ENCODE measurements at regions not wholly inside any gene's neighbourhood (a gene's known extent, or its start where the extent isn't known, plus 50 kb on each side); places are given as distances from the start of the nearest gene placed in this dataset.

- ATAC-seq (ENCODE audit: insufficient read depth, low read depth) (no peak), DNase-seq (no peak)
- no peaks in the 10 kb centered on the region for H3K4me1 ChIP-seq (ENCODE audit: insufficient read depth, low read length)
- H3K27me3 ChIP-seq (ENCODE audit: insufficient read depth, low read length, poor library complexity): peaks cover 8% of the 10 kb centered on the region
- H3K36me3 ChIP-seq (ENCODE audit: insufficient read depth, low read length): no peaks in the 10 kb centered on the region
- H3K9ac ChIP-seq (ENCODE audit: low read depth, low read length): no peak overlapping the region
- no peak overlapping the region for H3K4me2 ChIP-seq (ENCODE audit: insufficient read depth, low read length)
- H4K20me1 ChIP-seq (ENCODE audit: insufficient read depth, low read length): no peaks in the 10 kb centered on the region
- TF ChIP-seq CTCF (IDR thresholded peaks at IDR 0.05; ENCODE audit: borderline replicate concordance, extremely low read depth, low read length, poor library complexity, severe bottlenecking): no peak
- no peak for TF ChIP-seq EZH2 (IDR thresholded peaks at IDR 0.05; ENCODE audit: borderline replicate concordance, low read depth, low read length, severe bottlenecking)
- no peaks in the 10 kb centered on the region for H3K79me2 ChIP-seq (ENCODE audit: insufficient read depth, low read length)
- no peaks in the 10 kb centered on the region for H3K9me3 ChIP-seq (ENCODE audit: insufficient read depth, low read length, severe bottlenecking)
- no peak overlapping the region for H3K4me3 ChIP-seq (ENCODE audit: low read depth in 1 of 2, low read length in 2 of 2)
- H3K27ac ChIP-seq (ENCODE audit: low read length): no peak overlapping the region
- H2AFZ ChIP-seq (ENCODE audit: low read depth, low read length): no peak overlapping the region
Observed at GRCh38 chr2:216934623-216935022, 74.8 kb upstream of the TNP1 start.

GRCh38 chr2:216934151-216934550 lies 74.3 kb upstream of the TNP1 start:
- no peaks in the 10 kb centered on the region for H3K36me3 ChIP-seq (ENCODE audit: insufficient read depth, low read length)
- peaks cover 8% of the 10 kb centered on the region for H3K27me3 ChIP-seq (ENCODE audit: insufficient read depth, low read length, poor library complexity)
- no peak for TF ChIP-seq EZH2 (IDR thresholded peaks at IDR 0.05; ENCODE audit: borderline replicate concordance, low read depth, low read length, severe bottlenecking)
- no peak for TF ChIP-seq CTCF (IDR thresholded peaks at IDR 0.05; ENCODE audit: borderline replicate concordance, extremely low read depth, low read length, poor library complexity, severe bottlenecking)
- no peaks in the 10 kb centered on the region for H3K79me2 ChIP-seq (ENCODE audit: insufficient read depth, low read length)
- ATAC-seq (ENCODE audit: insufficient read depth, low read depth): no peak
- H3K9me3 ChIP-seq (ENCODE audit: insufficient read depth, low read length, severe bottlenecking): no peaks in the 10 kb centered on the region
- H3K4me3 ChIP-seq (ENCODE audit: low read depth in 1 of 2, low read length in 2 of 2): no peak overlapping the region
- H3K9ac ChIP-seq (ENCODE audit: low read depth, low read length): no peak overlapping the region
- no peak overlapping the region for H3K27ac ChIP-seq (ENCODE audit: low read length)
- H3K4me2 ChIP-seq (ENCODE audit: insufficient read depth, low read length): no peak overlapping the region
- H2AFZ ChIP-seq (ENCODE audit: low read depth, low read length): no peak overlapping the region
- DNase-seq: no peak
- no peaks in the 10 kb centered on the region for H4K20me1 ChIP-seq (ENCODE audit: insufficient read depth, low read length)
- H3K4me1 ChIP-seq (ENCODE audit: insufficient read depth, low read length): no peaks in the 10 kb centered on the region

- Histone ChIP-seq H3K4me3 (ENCODE audit: low read depth in 1 of 2, low read length in 2 of 2) (no peak overlapping the region), H3K79me2 (ENCODE audit: insufficient read depth, low read length) (no peaks in the 10 kb centered on the region), H3K4me2 (ENCODE audit: insufficient read depth, low read length) (no peak overlapping the region), H3K9me3 (ENCODE audit: insufficient read depth, low read length, severe bottlenecking) (no peaks in the 10 kb centered on the region), H3K27ac (ENCODE audit: low read length) (no peak overlapping the region), H2AFZ (ENCODE audit: low read depth, low read length) (no peak overlapping the region), H3K27me3 (ENCODE audit: insufficient read depth, low read length, poor library complexity) (no peaks in the 10 kb centered on the region), H3K4me1 (ENCODE audit: insufficient read depth, low read length) (no peaks in the 10 kb centered on the region), H3K9ac (ENCODE audit: low read depth, low read length) (no peak overlapping the region), H4K20me1 (ENCODE audit: insufficient read depth, low read length) (no peaks in the 10 kb centered on the region), H3K36me3 (ENCODE audit: insufficient read depth, low read length) (no peaks in the 10 kb centered on the region)
- TF ChIP-seq EZH2 (IDR thresholded peaks at IDR 0.05; ENCODE audit: borderline replicate concordance, low read depth, low read length, severe bottlenecking) (no peak), CTCF (IDR thresholded peaks at IDR 0.05; ENCODE audit: borderline replicate concordance, extremely low read depth, low read length, poor library complexity, severe bottlenecking) (no peak)
- no peak for DNase-seq
- ATAC-seq (ENCODE audit: insufficient read depth, low read depth): no peak
Observed at GRCh38 chr2:216932863-216933548, 73.1 kb upstream of the TNP1 start.
